Neural cell (in vitro differentiated cells): ENCODE measurements at regions not wholly inside any gene's neighbourhood (a gene's known extent, or its start where the extent isn't known, plus 50 kb on each side); places are given as distances from the start of the nearest gene placed in this dataset.

Source experiments
- H2AFZ ChIP-seq: fragments of 200-600, 300-800 bp; sonication (generic), shearing (Covaris generic); 2 replicates; pipeline ENCODE4 v1.6.0; 2014; ENCODE audit warnings: low read depth, mild to moderate bottlenecking, antibody characterized with exemption, low read length, moderate library complexity
- H3F3A ChIP-seq: fragments of 200-600 bp; shearing (Covaris generic); 2 replicates; pipeline ENCODE4 v1.6.1; 2016; ENCODE audit warnings: mild to moderate bottlenecking, moderate library complexity, mixed read lengths, antibody characterized with exemption, low read length; ENCODE audit not compliant: insufficient read depth, poor library complexity, severe bottlenecking
- H3K27ac ChIP-seq: fragments of 200-600, 300-800 bp; sonication (generic), shearing (Covaris generic); 2 replicates; pipeline ENCODE4 v1.5.1; 2014; ENCODE audit warnings: mild to moderate bottlenecking, low read length, moderate library complexity
- H3K27me3 ChIP-seq: fragments of 300-800, 200-600 bp; sonication (generic), shearing (Covaris generic); 2 replicates; pipeline ENCODE4 v1.6.0; 2014; ENCODE audit warnings: mild to moderate bottlenecking, low read depth, low read length, moderate library complexity; ENCODE audit not compliant: insufficient read depth
- H3K36me3 ChIP-seq: fragments of 300-800, 200-600 bp; sonication (generic), shearing (Covaris generic); 2 replicates; pipeline ENCODE4 v1.5.1; 2014; ENCODE audit warnings: mild to moderate bottlenecking, antibody characterized with exemption, low read length, moderate library complexity; ENCODE audit not compliant: insufficient read depth
- H3K4me2 ChIP-seq: fragments of 300-800, 200-600 bp; sonication (generic), shearing (Covaris generic); 2 replicates; pipeline ENCODE4 v1.6.0; 2014; ENCODE audit warnings: mild to moderate bottlenecking, low read length
- H3K4me3 ChIP-seq: fragments of 300-800, 200-600 bp; sonication (generic), shearing (Covaris generic); 2 replicates; pipeline ENCODE4 v1.5.1; 2014; ENCODE audit warnings: mild to moderate bottlenecking, low read length, moderate library complexity
- H3K79me2 ChIP-seq: fragments of 200-600 bp; shearing (Covaris generic); replicated peaks from 2 replicates; pipeline ENCODE4 v1.6.0; 2014; ENCODE audit warnings: mild to moderate bottlenecking, low read length, moderate library complexity; ENCODE audit not compliant: insufficient read depth
- H3K9ac ChIP-seq: fragments of 300-800, 200-600 bp; sonication (generic), shearing (Covaris generic); 2 replicates; pipeline ENCODE4 v1.6.1; 2016; ENCODE audit warnings: mild to moderate bottlenecking, low read length, mixed read lengths
- H3K9me2 ChIP-seq: fragments of 200-600 bp; shearing (Covaris generic); 2 replicates; pipeline ENCODE4 v1.6.1; 2016; ENCODE audit warnings: mild to moderate bottlenecking, low read length, mixed read lengths; ENCODE audit not compliant: insufficient read depth
- H3K9me3 ChIP-seq: fragments of 200-600, 300-800 bp; sonication (generic), shearing (Covaris generic); 2 replicates; pipeline ENCODE4 v1.6.1; 2016; ENCODE audit warnings: mild to moderate bottlenecking, mixed run types, low read length, moderate library complexity, mixed read lengths
- H4K20me1 ChIP-seq: fragments of 200-600 bp; shearing (Covaris generic); 2 replicates; pipeline ENCODE4 v1.6.1; 2016; ENCODE audit warnings: mild to moderate bottlenecking, mixed run types; ENCODE audit not compliant: insufficient read depth
- EP300 ChIP-seq: fragments of 450-650 bp; conservative IDR thresholded peaks from 2 replicates; pipeline ENCODE4 v1.6.1; 2014; ENCODE audit warnings: antibody characterized with exemption, mild to moderate bottlenecking, moderate library complexity; ENCODE audit not compliant: poor library complexity, severe bottlenecking
- EZH2 ChIP-seq: fragments of 200-600, 300-800 bp; shearing (Covaris generic), sonication (generic); IDR thresholded peaks from 2 replicates; pipeline ENCODE4 v1.6.1; 2014; ENCODE audit warnings: antibody characterized with exemption, low read length, borderline replicate concordance, mild to moderate bottlenecking; ENCODE audit not compliant: insufficient read depth, poor library complexity, severe bottlenecking
- MXI1 ChIP-seq: fragments of 450-650 bp; conservative IDR thresholded peaks from 2 replicates; pipeline ENCODE4 v1.6.1; 2014; ENCODE audit warnings: antibody characterized with exemption, mild to moderate bottlenecking; ENCODE audit not compliant: poor library complexity, severe bottlenecking
- POLR2AphosphoS5 ChIP-seq: IDR thresholded peaks from 2 replicates; pipeline ENCODE4 v1.6.1; 2012
- RAD21 ChIP-seq: fragments of 450-650 bp; conservative IDR thresholded peaks from 2 replicates; pipeline ENCODE4 v1.6.1; 2014; ENCODE audit warnings: antibody characterized with exemption, mild to moderate bottlenecking, moderate library complexity
- SMC3 ChIP-seq: fragments of 450-650 bp; conservative IDR thresholded peaks from 2 replicates; pipeline ENCODE4 v1.6.1; 2014; ENCODE audit warnings: antibody characterized with exemption, mild to moderate bottlenecking, moderate library complexity; ENCODE audit not compliant: poor library complexity
- TAF1 ChIP-seq: IDR thresholded peaks from 2 replicates; pipeline ENCODE4 v1.6.1; 2012; ENCODE audit warnings: low read depth
- TF ChIP-seq, protein P1 (sequence below): IDR thresholded peaks from 2 replicates; pipeline ENCODE4 v1.6.1; 2012; ENCODE audit warnings: borderline replicate concordance
- TF ChIP-seq, protein P2 (sequence below): fragments of 450-650 bp; IDR thresholded peaks from 2 replicates; pipeline ENCODE4 v1.5.1; 2014; ENCODE audit warnings: antibody characterized with exemption, mild to moderate bottlenecking, moderate library complexity; ENCODE audit not compliant: poor library complexity, severe bottlenecking

DNA sequence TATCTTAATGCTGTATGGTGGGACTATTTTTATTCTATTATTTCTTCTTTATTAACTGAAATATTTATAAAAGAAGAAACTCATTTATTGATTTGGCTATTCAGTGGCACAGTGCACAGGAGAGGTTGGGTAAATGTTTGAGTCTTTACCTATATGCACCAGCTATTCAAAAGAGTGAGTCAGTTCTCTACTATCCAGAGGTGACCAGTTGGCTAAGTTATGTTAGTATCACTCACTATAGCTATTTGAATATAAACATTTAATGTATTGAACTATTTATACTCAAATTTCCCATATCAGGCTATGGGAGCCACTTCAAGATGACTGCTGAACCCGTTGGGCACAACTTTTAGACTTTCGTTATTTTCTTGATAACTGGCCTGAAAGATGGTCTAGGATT lies 106.1 kb upstream of the VEGFC start:
- Histone ChIP-seq H3K27ac (no peak overlapping the region), H3K9me2 (no peaks in the 10 kb centered on the region), H3K27me3 (no peaks in the 10 kb centered on the region), H2AFZ (no peak overlapping the region), H3K9me3 (no peaks in the 10 kb centered on the region), H3K36me3 (no peaks in the 10 kb centered on the region), H3F3A (no peaks in the 10 kb centered on the region), H3K4me3 (no peak overlapping the region), H3K4me2 (no peak overlapping the region), H3K79me2 (no peaks in the 10 kb centered on the region), H3K9ac (no peak overlapping the region), H4K20me1 (no peaks in the 10 kb centered on the region)
- TF ChIP-seq SMC3 (no peak), EZH2 (no peak), MXI1 (no peak), EP300 (no peak), POLR2AphosphoS5 (no peak), RAD21 (no peak), TAF1 (no peak)
- TF ChIP-seq, protein P1, sequence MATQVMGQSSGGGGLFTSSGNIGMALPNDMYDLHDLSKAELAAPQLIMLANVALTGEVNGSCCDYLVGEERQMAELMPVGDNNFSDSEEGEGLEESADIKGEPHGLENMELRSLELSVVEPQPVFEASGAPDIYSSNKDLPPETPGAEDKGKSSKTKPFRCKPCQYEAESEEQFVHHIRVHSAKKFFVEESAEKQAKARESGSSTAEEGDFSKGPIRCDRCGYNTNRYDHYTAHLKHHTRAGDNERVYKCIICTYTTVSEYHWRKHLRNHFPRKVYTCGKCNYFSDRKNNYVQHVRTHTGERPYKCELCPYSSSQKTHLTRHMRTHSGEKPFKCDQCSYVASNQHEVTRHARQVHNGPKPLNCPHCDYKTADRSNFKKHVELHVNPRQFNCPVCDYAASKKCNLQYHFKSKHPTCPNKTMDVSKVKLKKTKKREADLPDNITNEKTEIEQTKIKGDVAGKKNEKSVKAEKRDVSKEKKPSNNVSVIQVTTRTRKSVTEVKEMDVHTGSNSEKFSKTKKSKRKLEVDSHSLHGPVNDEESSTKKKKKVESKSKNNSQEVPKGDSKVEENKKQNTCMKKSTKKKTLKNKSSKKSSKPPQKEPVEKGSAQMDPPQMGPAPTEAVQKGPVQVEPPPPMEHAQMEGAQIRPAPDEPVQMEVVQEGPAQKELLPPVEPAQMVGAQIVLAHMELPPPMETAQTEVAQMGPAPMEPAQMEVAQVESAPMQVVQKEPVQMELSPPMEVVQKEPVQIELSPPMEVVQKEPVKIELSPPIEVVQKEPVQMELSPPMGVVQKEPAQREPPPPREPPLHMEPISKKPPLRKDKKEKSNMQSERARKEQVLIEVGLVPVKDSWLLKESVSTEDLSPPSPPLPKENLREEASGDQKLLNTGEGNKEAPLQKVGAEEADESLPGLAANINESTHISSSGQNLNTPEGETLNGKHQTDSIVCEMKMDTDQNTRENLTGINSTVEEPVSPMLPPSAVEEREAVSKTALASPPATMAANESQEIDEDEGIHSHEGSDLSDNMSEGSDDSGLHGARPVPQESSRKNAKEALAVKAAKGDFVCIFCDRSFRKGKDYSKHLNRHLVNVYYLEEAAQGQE, result no peak
- TF ChIP-seq, protein P2, sequence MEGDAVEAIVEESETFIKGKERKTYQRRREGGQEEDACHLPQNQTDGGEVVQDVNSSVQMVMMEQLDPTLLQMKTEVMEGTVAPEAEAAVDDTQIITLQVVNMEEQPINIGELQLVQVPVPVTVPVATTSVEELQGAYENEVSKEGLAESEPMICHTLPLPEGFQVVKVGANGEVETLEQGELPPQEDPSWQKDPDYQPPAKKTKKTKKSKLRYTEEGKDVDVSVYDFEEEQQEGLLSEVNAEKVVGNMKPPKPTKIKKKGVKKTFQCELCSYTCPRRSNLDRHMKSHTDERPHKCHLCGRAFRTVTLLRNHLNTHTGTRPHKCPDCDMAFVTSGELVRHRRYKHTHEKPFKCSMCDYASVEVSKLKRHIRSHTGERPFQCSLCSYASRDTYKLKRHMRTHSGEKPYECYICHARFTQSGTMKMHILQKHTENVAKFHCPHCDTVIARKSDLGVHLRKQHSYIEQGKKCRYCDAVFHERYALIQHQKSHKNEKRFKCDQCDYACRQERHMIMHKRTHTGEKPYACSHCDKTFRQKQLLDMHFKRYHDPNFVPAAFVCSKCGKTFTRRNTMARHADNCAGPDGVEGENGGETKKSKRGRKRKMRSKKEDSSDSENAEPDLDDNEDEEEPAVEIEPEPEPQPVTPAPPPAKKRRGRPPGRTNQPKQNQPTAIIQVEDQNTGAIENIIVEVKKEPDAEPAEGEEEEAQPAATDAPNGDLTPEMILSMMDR, result no peak

DNA sequence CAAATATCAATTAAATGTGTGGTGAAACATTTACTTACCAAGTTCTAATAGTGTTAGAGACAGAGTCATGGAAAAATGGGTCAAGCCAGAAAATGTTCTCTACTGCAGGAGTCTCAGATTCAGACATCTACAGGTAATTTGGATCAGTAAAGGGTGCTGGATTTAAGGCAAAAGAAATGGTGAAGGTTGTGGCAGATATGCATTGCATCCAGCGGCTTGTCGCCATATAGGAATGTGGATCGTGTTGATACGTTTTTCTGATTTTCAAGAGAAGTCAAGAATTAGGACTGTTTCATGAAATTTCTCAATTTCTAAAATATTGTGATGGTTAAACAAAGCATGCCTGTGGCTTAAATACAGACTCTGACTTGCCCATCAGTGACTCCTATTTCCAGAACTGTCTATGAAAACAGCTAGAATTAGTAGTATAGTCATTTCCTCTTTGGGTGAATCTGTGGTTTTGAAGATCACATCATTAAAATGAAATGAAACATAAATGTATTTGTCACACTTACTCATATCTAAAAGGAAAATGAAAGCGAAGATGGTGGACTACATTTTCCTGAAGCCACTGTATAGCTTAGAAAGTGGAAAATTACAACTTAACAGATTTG lies 110.1 kb upstream of the VEGFC start:
- H3K4me3 ChIP-seq, result no peak overlapping the region
- no peaks in the 10 kb centered on the region for H3K9me2 ChIP-seq
- H3K4me2 ChIP-seq, result no peak overlapping the region
- no peaks in the 10 kb centered on the region for H3K36me3 ChIP-seq
- no peaks in the 10 kb centered on the region for H3K79me2 ChIP-seq
- no peaks in the 10 kb centered on the region for H4K20me1 ChIP-seq
- H2AFZ ChIP-seq, result no peak overlapping the region
- H3F3A ChIP-seq, result no peaks in the 10 kb centered on the region
- H3K27ac ChIP-seq, result no peak overlapping the region
- H3K27me3 ChIP-seq, result no peaks in the 10 kb centered on the region
- H3K9ac ChIP-seq, result no peak overlapping the region
- TF ChIP-seq EZH2 (no peak), MXI1 (no peak), TAF1 (no peak), POLR2AphosphoS5 (no peak), RAD21 (no peak), EP300 (no peak), SMC3 (no peak)
- TF ChIP-seq, protein P2, result no peak
- TF ChIP-seq, protein P1, result no peak
- H3K9me3 ChIP-seq, result no peaks in the 10 kb centered on the region
